Sigmoid colon (tissue), 4 donors: ENCODE measurements at regions not wholly inside any gene's neighbourhood (a gene's known extent, or its start where the extent isn't known, plus 50 kb on each side); places are given as distances from the start of the nearest gene placed in this dataset.

Source experiments
- CTCF ChIP-seq, 4 experiments: fragments of 450-650 bp in 3 of 4; fragments of 200-600 bp in 1 of 4; IDR thresholded peaks; one replicate each; pipeline ENCODE4 v1.5.1; 2016 to 2019; ENCODE audit warnings: antibody characterized with exemption in 4 of 4, mild to moderate bottlenecking in 3 of 4, moderate library complexity in 2 of 4
- EP300 ChIP-seq, 4 donors: sonication (generic); formaldehyde crosslinking; IDR thresholded peaks; one replicate each; pipeline ENCODE4 v1.6.1; 2017; ENCODE audit warnings: antibody characterized with exemption in 4 of 4
- POLR2A ChIP-seq, 2 donors: fragments of 450-650 bp; IDR thresholded peaks; one replicate each; pipeline ENCODE4 v1.6.1; 2016; ENCODE audit warnings: antibody characterized with exemption in 2 of 2, mild to moderate bottlenecking in 2 of 2, moderate library complexity in 2 of 2
- POLR2AphosphoS5 ChIP-seq, 4 donors: sonication (generic); formaldehyde crosslinking; IDR thresholded peaks; one replicate each; pipeline ENCODE4 v1.6.1; 2017; ENCODE audit warnings: antibody characterized with exemption in 4 of 4

- TF ChIP-seq CTCF (IDR thresholded peaks at IDR 0.05), result no peak
- no peak for TF ChIP-seq POLR2A (IDR thresholded peaks at IDR 0.05)
- no peak for TF ChIP-seq POLR2AphosphoS5 (IDR thresholded peaks at IDR 0.05)
- no peak for TF ChIP-seq EP300 (IDR thresholded peaks at IDR 0.05)
Measured at GRCh38 chr3:67167481-67167880, 169.4 kb downstream of the KBTBD8 start.
